ENCODE measurements at regions not wholly inside any gene's neighbourhood (a gene's known extent, or its start where the extent isn't known, plus 50 kb on each side); places are given as distances from the start of the nearest gene placed in this dataset.
A peak's percentile ranks its signal among the peaks of the same experiment; 100 is the strongest.

DNA sequence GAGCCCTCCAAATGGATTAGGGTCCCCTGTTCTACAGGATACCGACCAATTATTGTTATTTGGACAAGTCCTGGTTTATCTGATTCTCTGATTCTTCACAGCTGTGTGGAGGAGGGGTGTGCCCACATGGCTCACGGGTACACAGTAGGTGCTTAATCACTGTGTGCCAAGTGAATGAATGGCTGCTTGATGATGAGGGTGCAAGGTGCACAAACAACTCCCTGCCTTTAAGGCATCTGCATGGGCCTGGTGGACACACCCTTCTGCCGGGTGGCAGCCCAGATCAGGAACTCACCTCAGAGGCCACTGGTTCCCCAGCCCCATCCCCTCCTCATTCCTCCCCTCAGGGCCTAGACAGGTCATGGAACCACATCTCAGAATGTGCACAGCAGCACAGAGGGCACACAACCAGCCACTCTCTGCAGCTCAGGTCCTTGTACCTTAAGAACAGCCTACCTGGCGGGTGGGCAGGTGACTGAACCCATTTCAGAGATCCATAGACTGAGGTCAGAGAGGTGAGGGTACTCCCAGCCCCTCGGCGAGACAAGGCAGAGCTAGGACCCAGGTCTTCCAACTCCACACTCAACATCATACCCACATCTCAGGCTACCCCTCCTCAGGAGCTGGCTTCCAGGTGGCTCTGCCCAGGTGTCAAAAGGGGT is 50.3 kb downstream of the SHANK2 start:
- DNase-seq: no peak

GRCh38 chr11:71201231-71201630 is 51.1 kb downstream of the SHANK2 start:
- no peak for DNase-seq

DNA sequence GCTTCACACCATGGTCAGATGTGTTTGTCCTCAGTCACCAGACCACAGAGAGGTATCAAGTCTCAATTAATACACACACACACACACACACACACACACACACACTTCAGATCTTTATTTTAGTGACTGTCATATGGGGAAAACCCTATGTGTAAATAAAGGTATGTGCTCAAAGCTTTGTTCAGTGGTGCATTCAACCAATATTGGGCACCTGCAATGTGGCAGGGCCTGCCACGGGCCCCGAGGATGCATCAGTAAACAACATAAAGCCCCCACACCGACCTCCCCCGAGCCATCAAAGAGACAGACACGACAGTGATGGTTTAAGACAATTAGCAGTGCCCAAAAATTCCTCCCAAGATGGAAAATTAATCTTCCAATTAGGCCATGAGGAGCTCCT is 51.6 kb downstream of the SHANK2 start:
- DNase-seq: no peak

DNA sequence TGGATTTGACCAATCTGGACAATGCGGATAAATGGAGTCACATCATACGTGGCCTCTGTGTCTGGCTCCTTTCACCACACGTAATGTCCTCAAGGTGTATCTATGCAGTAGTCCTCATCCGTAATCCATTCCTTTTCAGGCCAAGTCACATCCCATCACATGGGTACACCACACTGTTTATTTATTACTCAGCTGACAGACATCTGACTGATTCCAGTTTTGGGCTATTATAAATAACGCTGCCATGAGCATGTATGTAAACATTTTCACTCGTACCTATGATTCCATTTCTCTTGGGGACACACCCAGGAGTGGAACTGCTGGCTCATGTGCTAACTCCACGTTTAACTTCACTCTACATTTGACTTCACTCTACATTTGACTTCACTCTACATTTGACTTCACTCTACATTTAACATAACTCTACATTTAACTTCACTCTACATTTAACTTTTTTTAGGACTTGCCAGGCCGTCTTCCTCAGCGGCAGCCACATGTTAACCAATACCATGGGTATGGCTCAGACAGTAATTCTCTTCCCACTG is 52.1 kb downstream of the SHANK2 start:
- no peak for DNase-seq

DNA sequence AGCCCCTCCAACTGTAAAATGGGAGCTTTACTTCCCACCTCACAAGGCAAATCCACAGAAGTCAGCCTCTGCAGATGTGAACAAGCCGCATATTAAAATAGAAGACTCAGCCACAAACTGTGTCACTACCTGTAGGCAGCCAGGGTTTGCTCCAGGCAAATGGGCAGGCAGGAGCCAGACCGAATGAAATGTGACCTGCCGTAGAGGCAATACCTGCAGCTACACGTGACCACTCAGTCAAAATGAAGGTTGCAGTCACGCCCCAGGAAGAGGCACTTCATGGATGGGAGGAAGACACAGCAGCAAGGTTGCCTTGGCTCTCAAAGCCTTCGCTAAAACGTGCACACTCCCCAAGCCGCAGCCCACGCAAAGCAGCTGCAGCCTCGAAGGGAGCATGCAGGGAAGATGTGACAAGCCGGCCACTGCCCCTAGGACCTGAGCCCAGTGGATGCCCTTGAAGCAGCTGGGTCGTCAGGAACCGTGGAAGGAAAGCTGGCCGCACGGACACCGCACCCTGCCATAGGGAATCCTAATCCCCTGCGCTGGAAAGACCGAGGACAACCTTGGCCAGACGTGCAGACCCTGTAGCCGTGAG is 53.1 kb downstream of the SHANK2 start:
- DNase-seq: no peak

- DNase-seq: no peak
Observed at GRCh38 chr11:71198823-71199165, 53.6 kb downstream of the SHANK2 start.

DNA sequence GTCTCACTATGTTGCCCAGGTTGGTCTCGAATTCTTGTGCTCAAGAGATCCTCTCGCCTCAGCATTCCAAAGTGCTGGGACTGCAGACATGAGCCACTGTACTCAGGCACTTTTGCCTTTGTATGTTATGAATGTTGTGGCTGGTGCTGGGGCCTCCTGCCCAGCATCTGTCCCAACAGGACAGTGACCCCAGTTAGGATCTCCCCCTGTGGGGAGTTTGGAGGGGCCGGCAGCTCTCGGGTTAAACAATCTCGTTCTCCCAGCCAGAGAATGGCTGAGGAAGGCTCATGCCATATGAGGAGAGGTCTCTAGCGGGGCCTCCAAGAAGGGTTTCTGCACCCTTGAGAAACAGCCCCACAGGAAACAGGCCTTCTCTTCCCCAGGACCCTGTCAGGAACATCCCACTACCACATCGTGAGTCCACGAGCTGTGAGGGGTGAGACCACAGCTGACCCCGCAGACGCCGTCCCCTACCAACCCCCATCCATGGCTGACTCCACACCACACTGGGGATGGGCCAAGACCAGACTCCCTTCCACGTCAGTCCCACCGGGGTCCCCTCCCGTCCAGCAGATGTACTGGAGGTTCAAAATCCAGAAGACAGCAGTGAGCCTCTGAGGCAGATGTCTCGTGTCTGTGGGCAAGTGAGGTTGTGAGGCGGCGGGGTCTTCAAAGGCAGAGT is 54.1 kb downstream of the SHANK2 start:
- DNase-seq: no peak

DNA sequence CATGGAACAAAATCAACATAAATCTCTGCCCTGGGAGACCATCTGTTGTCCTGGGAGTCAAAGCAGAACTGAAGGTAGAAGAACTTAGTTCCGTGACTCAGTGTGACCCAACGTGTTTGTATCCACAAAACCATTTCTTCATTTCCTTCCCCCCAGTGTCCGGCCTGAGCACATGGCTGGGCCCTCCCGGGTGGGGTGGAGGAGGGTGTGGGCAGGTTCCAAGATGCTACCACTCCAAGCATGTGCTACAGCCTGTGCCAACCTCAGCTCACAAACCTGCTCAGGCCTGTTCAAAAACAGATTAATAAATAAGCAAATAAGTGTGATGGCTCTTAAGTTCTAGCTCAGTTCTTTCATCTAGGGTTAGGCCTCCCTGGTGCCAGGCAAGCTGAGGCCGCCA is 55.3 kb downstream of the SHANK2 start:
- DNase-seq: peak; percentile 2

DNA sequence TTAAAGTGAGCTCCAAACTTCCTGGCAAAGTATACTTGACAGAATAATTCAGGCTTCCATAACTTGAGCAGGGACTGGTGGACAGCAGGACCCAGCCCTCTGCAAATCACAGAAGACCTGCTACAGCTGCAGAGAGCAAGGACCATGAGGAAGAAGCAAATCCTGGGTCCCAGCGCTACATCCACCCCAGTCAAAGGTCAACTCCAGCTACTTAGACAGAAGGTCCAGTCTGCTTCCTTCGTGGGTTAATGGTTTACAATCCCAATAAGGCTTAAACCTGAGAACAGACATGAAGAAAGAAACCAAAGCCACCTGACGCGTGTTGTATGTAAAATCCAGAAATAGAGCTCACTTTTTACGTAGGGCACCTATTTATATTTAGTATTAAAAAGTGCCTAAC is 57.7 kb downstream of the SHANK2 start:
- DNase-seq: no peak

- no peak for DNase-seq
Observed at GRCh38 chr11:71193431-71193830, 58.9 kb downstream of the SHANK2 start.

- no peak for DNase-seq
Observed at GRCh38 chr11:71192629-71193028, 59.7 kb downstream of the SHANK2 start.

DNA sequence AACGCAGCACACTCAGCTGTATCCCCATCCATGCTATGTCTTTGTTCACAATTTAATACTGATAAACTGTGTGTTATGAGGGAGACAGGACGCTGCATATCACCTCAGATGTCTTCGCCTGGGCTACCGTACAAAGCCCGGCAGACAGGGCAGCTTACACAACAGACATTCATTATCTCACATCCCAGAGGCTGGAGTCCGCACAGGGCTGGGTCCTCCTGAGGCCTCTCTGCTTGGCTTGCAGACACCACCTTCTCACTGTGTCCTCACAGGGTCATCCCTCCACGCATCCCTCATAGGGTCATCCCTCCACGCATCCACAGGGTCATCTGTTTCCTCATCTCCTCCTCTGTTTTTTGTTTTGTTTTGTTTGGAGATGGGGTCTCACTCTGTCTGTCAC is 61.2 kb downstream of the SHANK2 start:
- DNase-seq: no peak

GRCh38 chr11:71190551-71190950 is 61.8 kb downstream of the SHANK2 start:
- no peak for DNase-seq

GRCh38 chr11:71189768-71190315 is 62.5 kb downstream of the SHANK2 start:
- DNase-seq: no peak

DNA sequence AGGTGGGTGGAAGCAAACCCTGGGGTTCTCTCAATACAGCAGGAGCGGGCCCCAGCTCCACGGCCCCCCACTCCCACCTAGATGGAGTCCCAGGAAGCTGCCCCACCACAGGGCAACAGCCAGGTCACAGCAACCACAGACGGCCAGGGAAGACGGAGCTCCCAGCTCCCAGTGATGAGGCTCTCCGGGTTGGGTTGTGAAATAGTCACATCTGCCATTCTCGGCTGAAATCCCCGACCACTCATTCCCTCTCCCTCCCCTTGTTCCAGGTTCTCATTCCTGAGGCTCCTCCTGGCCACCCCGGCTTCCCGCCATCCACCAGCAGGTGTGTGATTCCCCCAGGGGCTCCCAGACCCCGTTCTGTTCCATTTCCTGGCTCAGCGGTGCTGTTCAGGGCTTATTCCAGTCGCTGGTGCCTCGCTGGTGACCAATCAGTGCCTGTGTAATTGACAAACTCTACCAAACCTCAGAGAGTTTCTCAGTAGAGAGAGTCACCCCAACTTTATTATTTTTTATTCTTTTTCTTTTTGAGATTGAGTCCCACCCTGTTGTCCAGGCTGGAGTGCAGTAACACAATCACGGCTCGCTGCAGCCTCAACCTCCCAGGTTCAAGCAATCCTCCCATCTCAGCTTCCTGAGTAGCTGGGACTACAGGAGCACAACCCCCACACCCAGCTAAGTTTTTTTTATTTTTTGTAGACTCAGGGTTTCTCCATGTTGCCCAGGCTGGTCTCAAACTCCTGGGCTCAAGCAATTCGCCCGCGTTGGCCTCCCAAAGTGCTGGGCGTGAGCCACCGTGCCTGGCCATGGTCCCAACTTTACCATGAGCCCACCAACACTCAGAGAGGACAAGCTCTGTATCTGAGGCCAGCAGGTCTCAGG is 63.2 kb downstream of the SHANK2 start:
- DNase-seq: no peak

DNA sequence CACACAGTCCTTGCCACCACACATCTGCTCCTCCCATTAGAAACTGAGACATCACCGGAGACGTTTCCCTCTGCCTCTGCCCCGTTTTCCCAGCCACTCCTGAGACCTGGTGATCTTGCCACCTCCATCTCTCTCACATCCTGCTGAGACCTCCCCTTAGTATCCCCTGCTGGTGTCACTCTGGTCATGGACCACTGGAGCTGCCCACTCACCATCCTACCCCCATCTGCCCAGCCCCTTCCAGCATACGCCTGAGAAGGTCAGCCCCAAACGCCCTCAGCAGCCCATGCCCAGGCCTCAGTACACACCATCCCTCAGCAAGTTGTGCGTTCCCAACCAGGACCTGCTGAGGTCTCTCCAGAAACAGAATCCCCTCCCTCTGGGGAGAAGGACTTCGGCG is 64.3 kb downstream of the SHANK2 start:
- DNase-seq: no peak

DNA sequence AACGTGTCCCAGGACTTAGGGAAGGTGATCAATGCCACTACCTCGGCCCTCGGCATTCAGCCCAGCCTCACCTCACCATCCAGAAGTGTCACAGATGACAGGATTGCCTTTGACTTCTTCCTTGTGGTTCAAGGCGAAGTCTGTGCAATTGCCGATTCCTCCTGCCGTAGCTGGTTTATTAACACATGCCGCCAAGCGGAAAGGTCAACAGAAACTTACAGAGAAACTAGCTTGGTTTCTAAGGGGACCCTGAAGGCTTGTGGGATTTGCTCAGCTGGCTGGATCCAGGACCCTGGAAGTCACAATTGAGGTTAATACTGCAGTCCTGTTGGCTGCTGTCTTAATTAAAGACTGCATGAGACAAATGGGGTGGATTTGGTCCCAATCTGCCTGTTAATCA is 65.6 kb downstream of the SHANK2 start:
- DNase-seq: no peak

DNA sequence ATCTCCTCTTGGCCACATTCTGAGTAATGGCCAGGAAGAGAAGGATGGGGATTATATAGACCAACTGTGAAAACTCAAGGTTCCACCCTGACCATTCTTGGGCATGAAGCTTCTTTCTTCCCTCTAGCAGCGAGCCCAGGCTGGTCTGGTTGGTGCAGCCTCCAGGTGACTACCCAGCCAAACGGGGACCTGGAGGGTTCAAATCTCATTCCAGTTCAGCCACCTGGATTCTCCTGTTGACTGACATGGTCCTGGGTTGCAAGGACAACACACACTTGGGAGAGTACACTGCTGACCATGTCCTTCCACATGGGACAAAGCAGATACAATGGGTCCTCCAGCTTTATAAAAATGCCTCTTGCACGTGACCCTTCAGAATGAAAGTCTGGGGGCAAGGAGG is 67.0 kb downstream of the SHANK2 start:
- no peak for DNase-seq

GRCh38 chr11:71184421-71185210 is 67.8 kb downstream of the SHANK2 start:
- no peak for DNase-seq

- DNase-seq: no peak
Observed at GRCh38 chr11:71183878-71184277, 68.5 kb downstream of the SHANK2 start.

- no peak for DNase-seq
Observed at GRCh38 chr11:71182791-71183677, 69.3 kb downstream of the SHANK2 start.
